GM12872 (cell line): ENCODE measurements at regions not wholly inside any gene's neighbourhood (a gene's known extent, or its start where the extent isn't known, plus 50 kb on each side); places are given as distances from the start of the nearest gene placed in this dataset.

Experiments used
- TF ChIP-seq, protein P1 (sequence below): IDR thresholded peaks from 3 replicates; pipeline ENCODE4 v1.5.1; 2011; ENCODE audit warnings: low read depth, mild to moderate bottlenecking, low read length, moderate library complexity; ENCODE audit not compliant: insufficient read depth

DNA sequence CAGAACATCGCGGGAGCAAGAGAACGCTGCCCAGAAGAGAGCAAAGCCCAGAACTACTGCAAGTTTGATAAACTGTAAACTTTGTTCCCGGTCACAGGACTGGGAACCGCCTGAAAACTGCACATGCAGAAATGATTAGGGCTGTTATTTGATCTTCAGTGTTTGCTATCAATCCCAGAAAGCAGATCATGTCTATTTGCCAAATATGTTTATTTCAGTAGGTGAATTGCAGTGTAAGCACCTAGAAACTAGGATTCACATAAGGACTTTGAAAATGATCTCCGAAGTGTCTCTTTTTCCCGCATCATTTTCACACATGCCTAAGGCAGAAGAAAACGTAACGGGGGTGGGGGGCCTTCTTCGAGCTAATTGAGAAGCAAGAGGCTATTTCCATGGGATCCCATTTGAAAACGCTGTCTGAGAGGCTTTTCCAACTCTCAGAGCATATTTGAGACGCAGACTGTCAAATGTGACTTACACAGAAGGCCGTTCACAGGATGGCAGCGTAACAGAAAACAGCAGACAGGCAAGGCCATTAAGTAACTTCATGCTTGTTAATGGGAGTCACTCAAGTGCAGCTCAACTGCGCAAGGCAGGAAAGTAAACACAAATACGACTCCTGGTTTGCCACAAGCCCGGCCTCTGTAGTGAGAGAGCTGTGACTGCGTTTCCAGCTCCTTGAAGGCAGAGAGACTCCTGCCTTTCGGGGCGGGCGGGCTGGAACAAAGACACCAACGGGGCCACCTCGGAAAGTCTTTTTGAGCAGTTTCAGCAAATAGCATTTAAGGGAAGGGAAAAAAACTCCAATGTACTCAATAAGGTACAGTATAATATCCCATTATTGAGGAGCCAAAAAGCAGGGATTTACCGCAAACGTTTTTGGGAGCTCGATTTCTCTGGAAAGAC, 144.7 kb upstream of the ZNF217 start:
- TF ChIP-seq, protein P1, sequence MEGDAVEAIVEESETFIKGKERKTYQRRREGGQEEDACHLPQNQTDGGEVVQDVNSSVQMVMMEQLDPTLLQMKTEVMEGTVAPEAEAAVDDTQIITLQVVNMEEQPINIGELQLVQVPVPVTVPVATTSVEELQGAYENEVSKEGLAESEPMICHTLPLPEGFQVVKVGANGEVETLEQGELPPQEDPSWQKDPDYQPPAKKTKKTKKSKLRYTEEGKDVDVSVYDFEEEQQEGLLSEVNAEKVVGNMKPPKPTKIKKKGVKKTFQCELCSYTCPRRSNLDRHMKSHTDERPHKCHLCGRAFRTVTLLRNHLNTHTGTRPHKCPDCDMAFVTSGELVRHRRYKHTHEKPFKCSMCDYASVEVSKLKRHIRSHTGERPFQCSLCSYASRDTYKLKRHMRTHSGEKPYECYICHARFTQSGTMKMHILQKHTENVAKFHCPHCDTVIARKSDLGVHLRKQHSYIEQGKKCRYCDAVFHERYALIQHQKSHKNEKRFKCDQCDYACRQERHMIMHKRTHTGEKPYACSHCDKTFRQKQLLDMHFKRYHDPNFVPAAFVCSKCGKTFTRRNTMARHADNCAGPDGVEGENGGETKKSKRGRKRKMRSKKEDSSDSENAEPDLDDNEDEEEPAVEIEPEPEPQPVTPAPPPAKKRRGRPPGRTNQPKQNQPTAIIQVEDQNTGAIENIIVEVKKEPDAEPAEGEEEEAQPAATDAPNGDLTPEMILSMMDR: no peak

DNA sequence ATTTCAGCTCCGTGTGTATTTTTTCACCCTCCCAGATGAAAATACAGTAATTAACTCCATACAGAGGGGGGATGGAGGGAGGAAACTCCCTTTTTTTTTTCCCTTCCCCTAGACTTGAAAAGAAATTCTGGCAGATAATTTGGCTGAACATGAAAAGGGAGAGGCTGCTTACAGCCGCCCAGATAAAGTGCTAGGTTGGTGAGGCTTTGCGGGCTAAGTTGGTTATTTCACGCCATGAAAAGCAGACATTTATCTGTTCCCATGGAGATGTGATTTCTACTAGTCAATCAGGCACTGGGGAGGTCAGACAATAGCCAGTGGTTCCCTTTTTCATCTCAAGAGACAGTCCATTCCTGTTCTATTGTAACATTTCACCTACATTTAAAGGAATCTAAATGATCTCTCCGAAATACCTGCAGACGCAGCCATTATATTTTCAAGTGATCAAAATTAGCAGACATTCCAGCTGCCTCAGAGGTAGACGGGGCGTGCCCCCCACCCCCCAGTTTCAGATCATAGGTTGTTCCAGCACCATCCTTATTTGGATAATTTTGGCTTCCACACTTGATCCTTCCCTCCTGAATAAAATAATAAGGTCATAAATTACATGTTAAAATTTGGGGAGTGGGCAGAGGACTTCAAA, 143.9 kb upstream of the ZNF217 start:
- TF ChIP-seq, protein P1: no peak

DNA sequence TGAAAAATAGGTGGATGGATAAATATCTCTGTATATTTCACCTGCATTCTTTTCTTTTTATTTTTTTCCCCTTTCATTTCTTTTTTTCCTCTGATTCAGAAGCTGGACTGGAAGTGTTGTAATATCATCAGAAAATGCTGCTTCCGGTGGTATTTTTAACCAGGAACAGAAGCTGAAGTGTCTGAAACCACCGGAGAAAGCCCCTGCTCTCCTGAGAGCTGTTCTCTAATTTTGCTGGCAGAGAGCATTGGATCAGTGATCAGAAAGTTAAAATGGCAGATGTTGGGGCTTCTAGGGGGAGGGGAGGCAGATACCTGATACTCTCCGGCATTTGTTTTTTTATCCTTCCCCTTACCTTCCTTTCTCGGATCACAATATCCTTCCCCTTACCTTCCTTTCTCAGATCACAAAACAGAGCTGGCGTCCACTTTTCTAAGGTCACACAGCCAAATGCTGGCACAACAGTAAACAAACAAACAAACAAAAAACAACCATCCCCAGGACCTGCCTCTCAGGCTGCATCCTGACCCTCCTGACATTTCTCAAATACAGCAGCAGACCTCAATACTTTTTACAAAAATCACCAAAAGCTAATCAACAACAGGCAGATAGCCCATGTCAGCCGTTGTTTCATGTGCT, 143.2 kb upstream of the ZNF217 start:
- TF ChIP-seq, protein P1: no peak

DNA sequence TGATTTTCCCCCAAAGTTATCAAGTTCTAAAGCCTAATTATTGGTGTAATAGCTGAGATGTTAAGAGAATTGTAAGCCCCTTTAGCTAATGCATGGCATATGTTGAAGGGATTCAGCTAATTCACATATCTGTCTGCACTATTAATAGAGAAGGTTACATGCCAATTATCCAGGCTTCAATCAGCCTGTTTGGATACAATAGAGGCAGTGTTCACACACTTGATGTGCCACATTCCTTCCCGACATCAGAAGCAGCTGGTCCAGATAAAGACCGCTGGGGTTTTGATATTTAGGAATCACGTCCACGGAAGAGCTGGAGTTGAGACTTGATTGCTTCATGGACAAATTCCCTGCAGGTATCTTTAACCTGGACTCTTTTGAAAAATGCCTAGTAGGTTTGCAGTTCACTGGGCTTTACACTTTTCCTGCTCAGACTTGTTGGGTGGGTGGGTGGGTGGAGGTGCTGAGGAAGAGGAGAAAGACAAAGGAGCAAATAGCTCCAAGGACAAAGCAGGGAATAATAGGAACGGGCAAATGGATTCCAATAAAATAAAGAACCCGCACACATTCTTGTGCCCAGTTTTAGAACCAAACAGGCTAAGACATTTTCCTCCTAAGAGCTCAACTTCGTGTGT, 142.6 kb upstream of the ZNF217 start:
- TF ChIP-seq, protein P1: no peak

DNA sequence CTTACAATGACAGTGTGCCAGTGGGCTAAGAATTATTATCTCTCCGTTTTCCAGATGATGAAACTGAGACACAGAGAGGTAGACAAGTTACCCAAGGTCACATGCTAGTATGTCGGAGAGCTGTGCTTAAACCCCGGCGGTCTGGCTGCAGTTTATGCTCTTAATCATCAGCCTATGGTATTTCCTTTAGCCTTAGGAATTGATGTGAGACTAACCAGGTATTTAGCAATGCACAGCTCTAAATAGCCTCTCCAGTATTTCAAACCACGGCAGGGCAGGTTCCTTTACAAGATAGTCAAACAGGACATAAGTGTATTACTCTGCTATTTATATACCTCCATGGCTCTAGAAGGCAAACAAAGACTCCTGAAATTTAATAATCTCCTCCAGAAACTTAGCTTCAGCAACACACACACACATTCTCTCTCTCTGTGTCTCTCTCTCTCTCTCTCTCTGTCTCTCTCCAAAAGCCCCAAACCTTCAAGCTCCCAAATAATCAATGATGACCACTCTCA, 142.0 kb upstream of the ZNF217 start:
- TF ChIP-seq, protein P1: no peak

DNA sequence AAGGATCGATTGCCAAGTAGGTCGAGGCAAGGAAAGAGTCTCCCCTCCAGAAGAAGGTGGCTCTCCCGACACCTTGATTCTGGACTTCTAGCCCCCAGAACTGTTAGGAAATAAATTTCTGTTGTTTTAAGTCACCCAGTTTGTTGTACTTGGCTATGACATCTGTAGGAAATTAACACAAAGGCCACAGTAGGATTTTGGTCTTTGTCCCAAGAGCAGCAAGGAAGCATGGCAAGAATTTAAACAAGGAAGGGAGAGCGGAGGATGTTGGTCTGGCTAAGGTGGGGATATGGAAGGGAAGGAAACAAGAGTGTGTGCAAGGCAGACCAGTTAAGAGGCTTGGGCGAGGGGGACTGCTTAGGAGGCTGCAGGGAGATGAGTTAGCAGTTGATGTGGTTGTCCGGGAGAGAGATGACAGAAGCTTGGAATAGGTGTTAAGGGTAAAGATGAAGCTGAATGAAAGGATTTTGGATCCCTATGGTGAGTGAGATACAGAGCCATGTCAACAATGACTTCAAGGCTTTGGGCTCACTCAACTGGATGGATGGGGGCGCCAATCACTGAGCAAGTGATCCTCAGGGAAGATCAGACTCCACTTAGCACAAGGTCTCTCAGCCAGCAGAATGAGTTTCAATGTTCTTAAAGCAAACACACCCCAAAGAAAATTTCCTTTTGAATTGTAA, 140.5 kb upstream of the ZNF217 start:
- TF ChIP-seq, protein P1: no peak

DNA sequence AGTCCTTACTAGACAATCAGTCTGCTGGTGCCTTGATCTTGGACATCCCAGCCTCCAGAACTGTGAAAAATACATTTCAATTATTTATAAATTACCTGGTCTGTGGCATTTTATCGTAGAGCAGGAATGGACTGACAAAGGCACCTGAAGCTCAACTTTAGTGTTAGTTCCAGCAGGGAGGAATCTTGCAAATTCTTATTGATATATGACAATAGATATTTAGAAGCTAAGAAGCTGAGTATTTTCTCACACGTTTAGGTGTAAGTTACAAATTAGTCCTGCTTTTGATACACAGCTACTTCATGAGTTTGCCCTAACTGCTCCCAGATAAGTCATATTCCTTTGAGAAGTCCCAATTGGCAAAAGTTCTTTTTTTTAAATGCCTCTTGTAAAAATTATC, 138.0 kb upstream of the ZNF217 start:
- TF ChIP-seq, protein P1: no peak
